Brain microvascular endothelial cell (primary cell): ENCODE measurements at regions not wholly inside any gene's neighbourhood (a gene's known extent, or its start where the extent isn't known, plus 50 kb on each side); places are given as distances from the start of the nearest gene placed in this dataset.
"Not testable (repeated sequence)": the region's sequence is repeated elsewhere in the genome, so short reads cannot be mapped to it uniquely, and the experiment has no call there.

Source experiments
- DNase-seq: peaks from one replicate; pipeline ENCODE4 v3.0.0-alpha.2; 2020
- H3K27ac ChIP-seq: fragments of 250-450 bp; sonication (Bioruptor Pico); 2 replicates; pipeline ENCODE4 v1.5.1; 2020; ENCODE audit warnings: mild to moderate bottlenecking, moderate library complexity
- H3K27me3 ChIP-seq: fragments of 250-450 bp; sonication (Bioruptor Pico); replicated peaks from 2 replicates; pipeline ENCODE4 v1.5.1; 2020; ENCODE audit warnings: mild to moderate bottlenecking
- H3K36me3 ChIP-seq: fragments of 250-450 bp; sonication (Bioruptor Pico); replicated peaks from 2 replicates; pipeline ENCODE4 v1.5.1; 2020; ENCODE audit warnings: mild to moderate bottlenecking
- H3K4me3 ChIP-seq: 2 replicates; pipeline ENCODE4 v1.5.1; 2011; ENCODE audit warnings: low read depth, mild to moderate bottlenecking, control low read depth, low read length, moderate library complexity
- in situ Hi-C: cut with HindIII; loops from 2 replicates; pipeline ENCODE4 v1.10.0; 2017; ENCODE audit warnings: low sequenced_read_pairs, low pct_ligation_motif_present
- TF ChIP-seq, protein P1 (sequence below): IDR thresholded peaks from 2 replicates; pipeline ENCODE4 v1.5.1; 2011; ENCODE audit warnings: low read depth, mild to moderate bottlenecking, moderate library complexity, low read length, control low read depth, inconsistent platforms; ENCODE audit errors: missing control alignments

DNA sequence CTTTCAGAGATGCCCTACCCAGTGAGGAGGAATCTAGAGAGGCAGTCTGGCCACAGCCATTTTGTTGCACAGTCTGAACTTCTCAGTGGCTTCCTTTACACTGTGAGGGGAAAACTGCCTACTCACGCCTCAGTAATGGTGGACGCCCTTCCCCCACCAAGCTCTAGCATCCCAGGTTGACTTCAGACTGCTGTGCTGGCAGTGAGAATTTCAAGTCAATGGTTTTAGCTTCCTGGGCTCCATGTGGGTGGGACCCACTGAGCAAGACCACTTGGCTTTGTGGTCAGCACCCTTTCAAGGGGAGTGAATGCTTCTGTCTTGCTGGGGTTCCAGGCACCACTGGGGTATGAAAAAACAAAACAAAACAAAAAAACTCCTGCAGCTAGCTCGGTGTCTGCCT lies 663.2 kb upstream of the ZNF385D start:
- Histone ChIP-seq H3K27ac (no peak overlapping the region), H3K36me3 (no peaks in the 10 kb centered on the region), H3K4me3 (no peak overlapping the region), H3K27me3 (no peaks in the 10 kb centered on the region)
- no peak for DNase-seq
- in situ Hi-C loops, result no loop called here
- TF ChIP-seq, protein P1, sequence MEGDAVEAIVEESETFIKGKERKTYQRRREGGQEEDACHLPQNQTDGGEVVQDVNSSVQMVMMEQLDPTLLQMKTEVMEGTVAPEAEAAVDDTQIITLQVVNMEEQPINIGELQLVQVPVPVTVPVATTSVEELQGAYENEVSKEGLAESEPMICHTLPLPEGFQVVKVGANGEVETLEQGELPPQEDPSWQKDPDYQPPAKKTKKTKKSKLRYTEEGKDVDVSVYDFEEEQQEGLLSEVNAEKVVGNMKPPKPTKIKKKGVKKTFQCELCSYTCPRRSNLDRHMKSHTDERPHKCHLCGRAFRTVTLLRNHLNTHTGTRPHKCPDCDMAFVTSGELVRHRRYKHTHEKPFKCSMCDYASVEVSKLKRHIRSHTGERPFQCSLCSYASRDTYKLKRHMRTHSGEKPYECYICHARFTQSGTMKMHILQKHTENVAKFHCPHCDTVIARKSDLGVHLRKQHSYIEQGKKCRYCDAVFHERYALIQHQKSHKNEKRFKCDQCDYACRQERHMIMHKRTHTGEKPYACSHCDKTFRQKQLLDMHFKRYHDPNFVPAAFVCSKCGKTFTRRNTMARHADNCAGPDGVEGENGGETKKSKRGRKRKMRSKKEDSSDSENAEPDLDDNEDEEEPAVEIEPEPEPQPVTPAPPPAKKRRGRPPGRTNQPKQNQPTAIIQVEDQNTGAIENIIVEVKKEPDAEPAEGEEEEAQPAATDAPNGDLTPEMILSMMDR, result no peak

- H3K27me3 ChIP-seq, H3K27ac ChIP-seq, DNase-seq, in situ Hi-C loops, H3K36me3 ChIP-seq, H3K4me3 ChIP-seq: not testable (repeated sequence)
These were observed 665.9 kb upstream of the ZNF385D start for GRCh38 chr3:22416838-22417446.

DNA sequence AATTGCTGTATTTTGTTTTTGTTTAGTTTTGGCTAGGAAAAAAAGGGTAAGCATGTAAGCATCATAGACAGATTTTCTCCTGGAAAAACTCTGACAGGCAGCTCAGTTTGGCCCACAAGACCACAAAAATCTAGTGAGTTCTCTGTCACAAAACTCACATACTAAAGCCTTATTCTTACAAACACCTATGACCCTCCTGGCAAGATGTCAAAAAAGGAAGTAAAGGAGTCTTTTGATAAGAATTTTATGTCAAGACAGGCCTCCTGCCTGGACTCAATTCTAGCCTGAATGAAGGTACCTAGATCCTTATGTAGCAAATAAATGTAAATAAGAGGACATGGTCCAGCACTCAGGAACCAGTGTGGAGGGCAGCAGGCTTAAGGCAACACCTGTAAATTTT lies 668.3 kb upstream of the ZNF385D start:
- no peak overlapping the region for H3K27ac ChIP-seq
- TF ChIP-seq, protein P1, result no peak
- in situ Hi-C loops, result no loop called here
- H3K36me3 ChIP-seq, result no peaks in the 10 kb centered on the region
- no peak for DNase-seq
- H3K27me3 ChIP-seq, result no peaks in the 10 kb centered on the region
- no peak overlapping the region for H3K4me3 ChIP-seq

DNA sequence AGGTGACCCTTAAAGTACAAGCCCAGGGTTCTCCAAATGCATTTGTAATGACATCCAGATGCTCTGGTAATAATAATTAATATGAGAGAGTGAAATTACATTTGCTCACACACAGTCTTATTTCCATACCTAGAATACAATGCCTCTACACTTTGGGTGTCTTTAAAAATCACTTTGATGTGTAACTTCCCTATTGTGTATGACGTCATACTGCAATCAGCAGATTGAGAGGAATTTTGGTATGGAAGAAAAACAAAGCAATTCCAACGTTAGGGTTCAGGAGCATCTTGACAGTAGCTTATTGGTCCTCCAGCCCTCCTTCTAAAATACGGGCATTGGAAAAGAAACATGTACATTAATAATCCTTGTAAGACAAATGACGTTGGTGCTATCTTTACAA lies 670.6 kb upstream of the ZNF385D start:
- no peaks in the 10 kb centered on the region for H3K36me3 ChIP-seq
- no peaks in the 10 kb centered on the region for H3K27me3 ChIP-seq
- in situ Hi-C loops, result no loop called here
- TF ChIP-seq, protein P1, result no peak
- H3K27ac ChIP-seq, result no peak overlapping the region
- DNase-seq, result no peak
- H3K4me3 ChIP-seq, result no peak overlapping the region

DNA sequence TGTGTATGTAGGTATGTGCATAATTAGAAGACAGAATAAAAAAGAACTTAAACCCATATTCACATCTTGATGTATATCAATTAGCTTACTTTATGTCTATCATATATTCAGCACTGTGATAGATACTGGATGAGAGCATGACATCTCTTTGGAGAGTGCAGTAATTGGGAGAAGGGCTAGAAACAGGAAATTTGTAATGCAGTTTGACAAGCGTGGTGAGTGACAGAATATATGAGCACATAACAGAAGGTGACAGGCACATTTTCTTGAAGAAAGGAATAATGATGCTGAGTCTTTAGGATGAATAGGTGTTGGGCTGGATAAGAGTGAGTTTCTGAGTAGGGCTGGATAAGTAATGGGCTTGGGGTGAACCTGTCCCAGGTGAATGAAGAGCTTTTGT lies 680.3 kb upstream of the ZNF385D start:
- TF ChIP-seq, protein P1, result no peak
- in situ Hi-C loops, result no loop called here
- Histone ChIP-seq H3K27me3 (no peaks in the 10 kb centered on the region), H3K27ac (no peak overlapping the region), H3K36me3 (no peaks in the 10 kb centered on the region), H3K4me3 (no peak overlapping the region)
- DNase-seq, result no peak

DNA sequence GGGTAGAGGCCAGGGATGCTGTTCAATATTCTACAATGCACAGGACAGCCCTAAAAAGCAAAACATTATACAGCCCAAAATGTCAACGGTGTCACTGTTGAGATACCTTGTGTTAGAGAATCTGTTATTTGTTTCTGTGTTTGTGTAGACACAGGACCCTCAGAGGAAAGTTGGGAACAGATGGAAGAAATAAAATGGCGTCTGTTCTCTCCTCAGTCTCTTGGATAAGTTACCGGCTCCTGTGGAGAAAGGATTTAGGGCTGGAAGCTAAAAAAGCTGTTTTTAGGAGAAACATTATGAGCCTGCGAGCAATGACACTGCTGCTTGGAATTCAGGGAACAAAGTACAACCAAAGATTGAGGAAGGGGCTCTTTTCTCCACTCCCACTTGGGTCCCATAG lies 688.6 kb upstream of the ZNF385D start:
- Histone ChIP-seq H3K4me3 (no peak overlapping the region), H3K27me3 (no peaks in the 10 kb centered on the region), H3K27ac (no peak overlapping the region), H3K36me3 (no peaks in the 10 kb centered on the region)
- in situ Hi-C loops, result no loop called here
- TF ChIP-seq, protein P1, result no peak
- no peak for DNase-seq
